DMS 273 (cell line): ENCODE measurements at regions not wholly inside any gene's neighbourhood (a gene's known extent, or its start where the extent isn't known, plus 50 kb on each side); places are given as distances from the start of the nearest gene placed in this dataset.

Experiments
- DNase-seq: peaks from one replicate; lab custom pipeline; 2025; ENCODE audit not compliant: unreplicated experiment; lab: John Stamatoyannopoulos, UW

DNA sequence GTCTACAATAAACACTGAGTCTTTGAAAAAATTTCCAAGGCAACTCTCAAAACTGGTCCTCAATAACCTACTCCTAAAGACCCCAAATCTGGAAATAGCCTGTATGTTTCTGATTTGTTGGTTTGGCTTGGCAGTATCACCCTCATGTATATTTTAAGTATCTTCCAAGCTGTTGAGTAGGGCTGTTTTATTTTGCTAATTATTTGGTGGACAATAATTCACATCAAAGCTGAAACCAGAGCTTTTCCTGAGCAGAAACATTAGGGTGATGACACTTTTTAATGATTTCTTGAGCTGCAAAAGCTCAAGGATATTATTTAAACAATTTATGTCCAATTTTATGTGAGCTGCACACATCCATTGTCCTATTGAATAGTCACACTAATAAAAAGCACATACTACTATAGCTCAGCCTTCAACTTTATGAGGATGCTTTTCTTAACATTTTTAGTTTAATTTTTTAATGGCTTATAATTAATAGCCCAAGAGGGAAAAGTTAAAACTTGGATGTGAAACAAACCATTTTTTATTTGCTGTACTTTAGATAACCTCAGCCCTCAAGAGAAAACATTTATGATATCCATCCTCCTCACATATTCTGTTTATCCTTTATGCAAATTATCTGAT lies 393.1 kb downstream of the TAF11L14 start:
- DNase-seq = no peak

DNA sequence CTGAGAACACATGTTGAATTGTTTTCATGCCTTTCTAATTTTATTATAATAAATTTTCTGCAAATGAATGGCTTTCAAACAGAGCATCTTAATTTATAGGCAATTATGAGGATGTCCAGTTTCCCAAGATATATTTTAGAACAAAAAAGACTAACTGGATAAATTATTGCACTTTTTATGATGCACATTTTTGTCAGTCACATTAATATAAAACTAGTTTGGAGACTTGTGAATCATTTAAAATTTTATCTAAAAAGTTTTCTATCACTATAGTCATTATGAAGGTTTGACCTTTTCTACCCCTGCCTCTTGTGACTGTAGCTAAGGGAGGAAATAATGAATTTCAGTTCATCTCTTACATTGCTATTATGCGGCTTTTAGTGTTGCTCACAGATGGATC lies 393.8 kb downstream of the TAF11L14 start:
- no peak for DNase-seq

DNA sequence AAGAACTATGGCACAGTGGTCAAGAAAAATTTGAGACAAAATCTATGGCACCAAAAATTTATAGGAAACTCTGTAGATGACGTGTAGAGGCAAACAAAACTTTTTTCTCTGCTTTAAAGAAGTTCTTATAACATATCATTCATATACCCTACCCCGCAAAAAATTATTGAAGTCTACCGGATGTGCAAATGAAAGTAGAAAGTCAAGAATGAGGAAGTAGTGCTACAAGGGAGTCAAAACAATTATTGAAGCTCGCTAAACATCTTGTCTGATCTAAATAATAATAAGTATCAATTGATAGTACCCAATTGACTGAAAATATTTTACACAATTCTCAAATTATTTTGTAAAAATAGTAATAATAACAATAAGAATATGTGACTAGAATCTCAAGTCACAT lies 398.5 kb downstream of the TAF11L14 start:
- no peak for DNase-seq

DNA sequence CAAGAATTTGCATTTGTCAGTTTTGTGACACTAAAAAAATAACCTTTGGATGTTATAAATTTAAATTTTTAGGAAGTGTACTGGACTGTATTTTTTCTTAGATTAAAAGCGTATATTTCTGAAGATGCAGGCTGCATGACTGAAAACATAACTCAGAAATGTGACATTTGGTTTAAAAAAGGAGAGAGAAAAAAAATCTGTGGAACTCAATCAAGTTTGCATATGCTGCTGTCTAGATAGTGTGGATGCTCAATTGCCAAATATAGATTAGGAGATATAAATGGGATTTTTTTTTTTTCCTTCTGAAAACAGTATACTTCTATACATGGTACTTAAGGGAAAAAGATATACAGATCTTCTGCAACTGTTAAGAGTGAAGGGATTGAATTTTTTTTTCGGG lies 402.3 kb downstream of the TAF11L14 start:
- no peak for DNase-seq

DNA sequence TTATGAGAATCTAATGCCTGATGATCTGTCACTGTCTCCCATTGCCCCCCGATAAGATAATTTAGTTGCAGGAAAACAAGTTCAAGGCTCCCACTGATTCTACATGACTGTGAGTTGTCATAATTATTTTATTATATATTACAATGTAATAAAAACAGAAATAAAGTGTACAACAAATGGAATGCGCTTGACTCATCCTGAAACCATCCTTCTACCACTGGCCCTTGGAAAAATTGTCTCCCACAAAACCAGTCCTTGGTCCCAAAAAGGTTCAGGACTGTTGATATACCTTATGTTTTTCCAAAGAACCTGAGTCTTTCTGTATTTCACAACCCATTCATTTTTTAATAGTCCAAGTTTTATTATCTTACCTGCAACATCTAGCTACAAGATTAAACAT lies 403.5 kb downstream of the TAF11L14 start:
- no peak for DNase-seq

DNA sequence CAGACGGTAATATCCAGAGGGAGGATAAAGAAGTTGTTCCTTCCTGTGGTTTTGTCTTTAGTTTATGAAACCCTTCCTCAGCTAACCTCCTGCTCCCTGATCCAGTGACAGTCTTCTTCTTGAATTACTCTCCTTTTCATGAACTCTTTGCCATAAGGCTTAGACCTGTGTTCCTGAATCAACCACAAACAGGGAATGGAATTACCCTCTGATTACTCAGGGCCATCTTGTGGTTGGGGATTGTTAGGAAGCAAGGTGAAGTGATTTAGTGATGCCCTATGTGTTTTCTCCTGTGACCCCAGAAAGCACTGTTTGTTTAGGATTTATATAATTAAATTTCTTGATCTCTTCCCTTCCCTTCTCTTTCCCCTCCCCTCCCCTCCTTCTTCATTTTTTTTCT lies 409.1 kb downstream of the TAF11L14 start:
- peak; percentile 7 for DNase-seq

DNA sequence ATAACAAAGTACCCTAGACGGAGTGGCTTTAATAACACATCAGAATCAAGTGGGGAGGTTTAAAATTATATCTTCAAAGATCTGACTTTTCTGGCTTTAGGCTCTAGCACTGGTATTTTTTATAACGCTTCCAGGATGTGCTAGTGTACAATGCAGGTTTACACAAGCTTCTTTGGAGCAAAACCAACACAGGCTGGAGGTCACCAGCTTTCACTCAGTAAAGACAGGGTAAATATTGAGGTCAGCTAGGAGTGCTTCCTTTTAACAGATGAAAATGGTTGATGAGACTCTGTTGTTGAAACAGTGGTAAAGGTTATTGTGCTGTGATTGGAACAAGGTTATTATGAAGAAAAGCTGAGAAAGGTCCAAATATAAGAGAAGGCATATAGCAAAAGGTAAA lies 414.2 kb downstream of the TAF11L14 start:
- no peak for DNase-seq

DNA sequence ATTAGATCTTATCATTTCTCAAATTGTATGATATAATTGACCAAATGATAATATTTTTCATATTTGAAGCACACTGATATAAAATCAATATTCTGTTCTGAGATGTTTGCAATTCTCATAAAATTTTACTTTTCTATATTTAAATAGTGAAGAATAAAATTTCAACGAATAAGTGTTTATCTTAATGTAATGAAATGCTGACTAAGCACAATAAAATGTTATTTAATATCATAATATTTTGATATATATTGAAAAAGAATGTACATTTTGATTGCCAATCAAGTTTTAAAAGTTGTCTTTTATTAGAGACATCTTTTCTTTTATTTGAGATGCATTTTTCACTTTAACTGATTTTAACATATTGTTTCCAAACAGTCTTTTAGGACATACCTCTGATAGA lies 416.1 kb downstream of the TAF11L14 start:
- DNase-seq = no peak

DNA sequence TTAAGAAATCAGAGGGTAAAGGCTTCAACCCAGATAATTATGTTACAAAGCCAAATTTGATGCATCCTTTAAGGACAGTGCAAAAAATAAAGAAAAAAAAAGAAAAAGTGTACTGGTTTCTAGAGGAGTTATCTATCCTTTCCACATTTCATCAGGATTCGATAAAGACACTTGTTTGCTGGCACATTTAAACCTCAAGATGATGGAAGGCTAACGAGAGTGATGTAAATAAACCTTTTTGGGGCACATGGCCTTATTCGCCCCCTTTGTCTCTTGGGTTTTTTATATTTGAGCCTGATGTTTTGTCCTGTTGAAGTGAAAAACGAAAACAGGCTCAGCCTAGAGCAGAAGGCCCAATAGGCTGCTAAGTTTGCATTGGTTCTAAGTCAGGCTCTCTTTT lies 416.5 kb downstream of the TAF11L14 start:
- DNase-seq = no peak

DNA sequence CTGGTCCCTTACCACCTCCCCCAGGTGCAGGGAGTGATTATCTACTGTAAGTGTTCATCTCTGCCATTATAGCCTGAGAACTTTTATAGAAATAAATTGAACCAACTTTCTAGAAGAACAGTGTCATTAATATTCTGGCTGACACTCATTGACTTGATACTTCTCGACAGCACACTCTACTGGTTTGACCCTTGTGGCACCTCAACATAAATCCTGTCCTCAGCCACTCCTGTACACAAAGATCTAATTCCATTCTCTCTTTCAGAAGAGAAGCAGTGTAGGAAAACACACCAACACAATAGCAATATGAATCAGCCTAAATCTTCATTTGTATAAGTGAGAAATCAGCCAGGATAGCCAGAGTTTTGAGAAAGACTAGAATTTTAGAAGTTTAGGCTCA lies 417.7 kb downstream of the TAF11L14 start:
- DNase-seq = no peak

DNA sequence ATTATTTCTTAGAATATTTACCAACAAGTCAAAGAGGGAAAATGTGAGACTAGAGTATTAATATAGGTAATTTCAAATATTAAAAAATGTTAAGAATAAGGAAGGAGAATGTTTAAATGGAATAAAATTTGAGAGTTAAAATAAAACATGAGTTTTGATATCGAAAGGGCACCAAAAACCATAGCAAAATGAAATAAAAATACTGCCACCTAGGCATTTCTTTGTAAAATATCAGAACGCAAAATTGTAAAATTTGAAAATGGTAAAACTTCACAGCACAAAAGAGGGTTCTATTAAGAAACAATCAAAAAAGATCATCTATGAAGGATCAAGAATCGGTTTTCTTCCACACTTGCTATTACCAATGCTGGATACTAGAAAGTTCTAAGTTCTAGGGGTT lies 418.3 kb downstream of the TAF11L14 start:
- DNase-seq = no peak

DNA sequence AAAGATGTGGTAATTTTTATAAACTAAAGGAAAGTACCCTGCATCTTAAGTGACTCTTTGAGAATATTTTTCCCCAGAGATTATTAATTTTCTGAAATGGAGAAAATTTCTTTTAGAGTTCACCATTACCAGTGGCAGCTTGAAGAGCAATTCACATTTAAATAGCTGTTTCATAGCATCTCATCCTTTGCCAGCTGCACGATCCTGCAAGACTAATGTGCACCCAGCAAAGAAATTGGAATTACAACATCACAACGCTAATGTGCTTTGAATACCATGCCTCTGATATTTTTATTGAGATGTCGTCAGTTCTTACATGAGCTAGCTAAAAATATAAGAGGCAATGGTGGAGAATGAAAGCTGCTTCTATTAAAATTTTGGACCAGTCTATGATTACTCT lies 423.5 kb downstream of the TAF11L14 start:
- DNase-seq = no peak

DNA sequence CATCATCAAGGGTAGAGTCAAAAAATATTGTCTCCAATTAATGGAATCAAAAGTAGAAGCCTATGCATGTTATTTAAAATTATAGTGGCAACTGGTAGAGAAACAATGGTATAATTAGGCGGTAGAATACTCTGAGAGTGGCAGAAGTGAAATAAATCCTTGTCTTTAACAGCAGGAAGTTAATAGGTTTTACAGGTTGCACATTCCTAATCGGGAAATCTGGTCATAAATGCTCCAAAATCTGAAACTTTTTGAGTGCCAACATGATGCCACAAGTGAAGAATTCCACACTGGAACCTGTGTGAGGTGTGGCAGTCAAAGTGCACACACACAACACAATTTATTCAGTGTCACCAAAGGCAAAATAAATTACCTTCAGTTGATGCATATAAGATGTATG lies 433.4 kb downstream of the TAF11L14 start:
- DNase-seq = no peak

DNA sequence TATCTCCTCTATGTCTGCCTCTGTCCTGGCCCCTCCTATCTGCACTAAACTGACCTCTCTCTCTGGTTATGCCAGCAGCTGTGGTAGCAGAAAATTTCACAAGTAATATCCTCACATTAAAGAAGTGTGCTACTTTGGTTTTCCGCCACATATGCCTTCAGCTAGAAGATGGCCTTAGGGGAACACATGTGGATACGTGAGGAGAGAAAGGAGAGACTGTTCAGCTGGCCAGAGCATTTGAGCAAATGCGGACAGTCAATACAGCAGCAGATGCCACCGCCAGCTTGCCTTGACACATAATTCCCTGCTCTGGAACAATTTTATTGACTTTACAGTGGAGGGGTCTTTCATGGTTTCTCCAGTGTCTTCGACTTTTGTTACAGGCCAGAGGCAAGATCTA lies 434.6 kb downstream of the TAF11L14 start:
- DNase-seq = peak; percentile 85

DNA sequence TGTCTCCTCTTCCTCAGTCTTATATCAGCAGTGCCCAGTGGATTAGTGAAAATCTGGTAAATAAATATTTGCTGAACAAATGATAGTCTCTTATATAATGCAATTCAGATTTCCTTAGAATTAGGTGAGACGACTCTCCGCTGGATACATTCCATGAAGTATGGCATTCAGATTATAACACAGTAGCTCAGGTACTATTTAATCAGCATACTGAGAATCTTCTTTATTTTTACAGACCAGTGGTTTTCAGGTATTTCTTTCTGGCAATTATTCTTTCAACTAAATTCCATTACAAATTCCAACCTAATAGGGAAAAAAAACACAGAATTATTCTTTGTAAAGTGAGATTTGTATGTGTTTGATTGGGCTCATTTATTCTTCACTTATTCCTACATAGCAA lies 435.5 kb downstream of the TAF11L14 start:
- DNase-seq = no peak

DNA sequence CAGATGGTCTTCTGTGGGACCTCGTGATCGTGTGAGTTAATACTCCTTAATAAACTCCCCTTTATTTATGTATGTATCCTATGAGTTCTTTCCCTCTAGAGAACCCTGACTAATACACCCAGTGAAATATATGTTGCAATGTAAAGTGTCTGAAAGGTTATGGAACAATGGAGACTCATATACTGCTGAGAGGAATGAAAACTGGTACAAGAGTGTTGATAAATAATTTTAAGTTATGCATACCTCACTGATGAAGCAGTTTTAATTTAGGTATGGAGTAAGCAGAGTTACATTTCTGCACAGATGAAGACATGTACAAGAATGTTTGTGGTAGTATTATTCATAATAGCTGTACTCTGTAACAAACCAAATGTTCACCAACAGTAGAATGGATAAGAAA lies 438.3 kb downstream of the TAF11L14 start:
- no peak for DNase-seq

DNA sequence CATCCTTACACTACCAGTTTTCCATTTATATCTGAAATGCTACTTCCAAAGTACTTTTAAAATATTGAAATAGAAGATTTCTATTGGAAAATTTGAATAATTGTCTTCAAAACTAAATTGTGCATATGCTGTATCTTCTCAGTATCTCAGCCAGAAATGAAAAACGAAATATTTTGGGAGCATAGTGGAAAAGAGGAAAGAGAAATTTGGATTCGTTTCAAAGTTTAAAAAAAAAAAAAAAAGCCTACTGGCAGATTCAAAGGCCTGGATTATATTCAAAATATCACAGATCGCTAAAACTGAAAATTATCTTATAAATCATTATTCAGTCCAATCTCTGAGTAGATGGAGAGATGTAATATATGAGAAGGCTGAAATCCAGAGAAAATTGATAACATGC lies 440.7 kb downstream of the TAF11L14 start:
- no peak for DNase-seq

DNA sequence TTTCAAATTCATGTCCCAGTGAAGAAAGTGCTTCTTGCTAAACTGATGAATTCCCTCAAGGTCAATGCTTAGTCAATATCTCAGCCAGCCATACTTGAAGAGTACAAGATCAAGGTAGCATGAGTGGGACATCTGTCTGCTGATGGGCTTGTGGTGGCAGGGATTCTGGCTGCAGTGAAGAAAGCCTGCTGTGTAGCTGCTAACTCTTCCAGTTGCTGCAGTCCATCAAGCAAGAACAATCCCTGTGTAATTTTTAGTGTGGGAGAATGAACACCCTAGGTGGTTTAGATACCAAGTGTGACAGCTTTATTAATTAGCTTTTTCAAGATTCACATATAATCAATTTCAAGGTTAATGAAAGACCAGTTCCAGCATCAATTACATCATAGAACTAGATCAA lies 443.9 kb downstream of the TAF11L14 start:
- no peak for DNase-seq

DNA sequence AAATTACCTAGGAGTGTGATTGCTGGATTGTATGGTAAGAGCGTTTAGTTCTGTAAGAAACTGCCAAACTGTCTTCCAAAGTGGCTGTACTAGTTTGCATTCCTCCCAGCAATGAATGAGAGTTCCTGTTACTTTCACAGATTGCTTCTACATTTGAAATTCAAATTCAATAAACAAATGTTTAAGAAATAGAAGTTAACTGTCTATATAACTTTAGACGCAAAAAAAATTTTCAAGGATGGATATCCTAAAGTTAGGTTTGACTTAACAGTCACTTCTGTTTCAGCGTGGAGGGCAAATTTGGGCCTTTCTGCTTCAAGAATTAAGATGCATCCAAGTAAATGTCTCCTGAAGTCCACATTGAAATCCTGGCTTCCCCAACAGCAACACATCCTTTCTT lies 445.6 kb downstream of the TAF11L14 start:
- no peak for DNase-seq

DNA sequence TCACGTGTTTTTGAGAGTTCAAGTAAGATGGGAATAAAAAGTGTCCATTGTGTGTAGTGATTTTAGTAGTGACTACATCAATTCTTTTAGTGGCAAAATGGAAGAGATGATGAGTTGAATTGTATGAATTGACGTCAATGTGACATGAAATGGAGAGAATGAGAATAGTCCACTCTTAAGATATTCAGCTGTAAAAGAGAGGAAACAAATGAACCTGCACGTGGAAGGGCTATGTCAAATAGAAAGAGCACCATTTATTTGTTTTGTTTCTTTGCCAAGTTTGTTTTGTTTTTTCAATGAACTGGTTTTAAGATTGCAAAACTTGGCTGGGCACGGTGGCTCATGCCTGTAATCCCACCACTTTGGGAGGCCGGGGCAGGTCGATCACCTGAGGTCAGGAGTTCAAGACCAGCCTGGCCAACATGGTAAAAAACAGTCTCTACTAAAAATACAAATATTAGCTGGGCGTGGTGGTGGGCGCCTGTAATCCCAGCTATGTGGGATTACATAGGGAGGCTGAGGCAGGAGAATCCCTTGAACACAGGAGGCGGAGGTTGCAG lies 453.8 kb downstream of the TAF11L14 start:
- no peak for DNase-seq

DNA sequence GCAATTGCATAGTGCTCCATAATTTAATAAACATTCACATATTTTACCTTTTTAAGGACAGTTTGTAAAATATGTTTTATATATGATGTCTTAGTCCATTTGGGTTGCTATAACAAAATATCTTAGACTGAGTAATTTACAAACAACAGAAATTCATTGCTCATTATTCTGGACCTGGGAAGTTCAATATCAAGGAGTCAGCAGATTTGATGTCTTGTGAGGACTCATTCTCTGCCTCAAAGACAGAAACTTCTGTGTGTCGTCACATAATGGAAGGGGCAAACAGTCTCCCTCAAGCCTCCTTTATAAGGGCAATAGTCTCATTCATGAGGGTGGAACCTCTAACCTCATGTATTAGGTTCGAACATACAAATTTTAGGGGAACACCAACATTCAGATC lies 455.9 kb downstream of the TAF11L14 start:
- no peak for DNase-seq

DNA sequence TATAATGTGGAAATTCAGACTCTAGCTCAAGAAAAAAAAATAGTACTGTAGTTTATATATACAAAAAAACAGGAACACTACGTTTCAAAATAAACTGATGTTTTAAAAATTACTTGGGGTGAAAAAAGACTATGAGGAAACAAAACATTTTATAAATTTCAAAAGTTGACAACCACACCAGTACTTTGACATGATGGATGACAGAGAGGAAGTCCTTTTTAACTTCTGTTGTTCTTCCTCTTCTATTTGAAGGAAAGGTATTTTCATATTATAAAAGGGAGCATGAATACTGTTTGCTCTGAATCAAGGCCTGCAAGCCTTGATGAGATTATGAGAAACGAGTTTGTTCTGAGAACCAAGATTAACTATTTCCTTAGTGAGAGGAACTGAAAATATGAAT lies 456.9 kb downstream of the TAF11L14 start:
- DNase-seq = no peak

DNA sequence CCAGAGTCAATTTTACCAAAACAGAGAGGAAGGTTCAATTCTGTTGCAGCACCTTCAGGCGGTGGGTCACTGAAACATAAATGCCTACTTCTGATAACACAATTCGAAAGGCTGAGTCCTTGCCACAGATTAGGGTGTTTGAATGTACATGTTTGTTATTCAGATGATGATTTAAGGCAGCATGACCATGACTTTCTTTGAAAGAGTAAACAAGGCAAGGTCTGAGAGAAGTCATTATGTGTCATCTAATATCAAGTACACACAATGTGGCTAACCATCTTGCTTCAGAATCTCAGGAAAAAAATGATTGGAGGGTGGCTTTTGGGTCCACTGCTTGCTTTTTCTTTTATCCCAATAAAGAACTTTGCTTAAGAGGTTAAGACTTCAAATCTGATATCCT lies 457.5 kb downstream of the TAF11L14 start:
- no peak for DNase-seq
